ENCODE measurements at regions not wholly inside any gene's neighbourhood (a gene's known extent, or its start where the extent isn't known, plus 50 kb on each side); places are given as distances from the start of the nearest gene placed in this dataset.
"Not testable (repeated sequence)": the region's sequence is repeated elsewhere in the genome, so short reads cannot be mapped to it uniquely, and the experiment has no call there.

DNA sequence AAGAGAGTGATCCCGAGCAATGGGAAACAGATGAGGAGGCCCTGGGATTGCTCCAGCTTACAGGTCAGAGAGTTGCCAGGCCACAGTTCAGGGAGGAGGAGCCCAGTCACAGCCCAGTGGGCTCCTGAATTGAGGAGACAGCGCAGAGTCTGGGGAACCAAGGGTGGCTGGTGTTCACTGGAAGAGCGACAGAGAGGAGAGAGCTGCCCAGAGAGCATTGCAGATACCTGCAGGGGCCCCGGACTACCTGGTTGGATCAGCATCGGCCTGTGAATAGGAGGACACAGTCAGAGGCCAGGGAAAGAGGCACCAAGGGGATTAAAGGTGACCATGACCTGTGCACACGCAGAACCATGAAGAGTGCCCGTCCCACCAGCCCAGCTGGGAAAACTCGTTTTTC lies 648.6 kb downstream of the TBC1D22A start:
- H3K27me3 Mint-ChIP-seq, result peaks cover 8 to 26% of the 10 kb centered on the region in 2 donors
- no peak overlapping the region for H3K27ac Mint-ChIP-seq
- Histone ChIP-seq H3K36me3 (ENCODE audit: insufficient read depth, low read length) (no peaks in the 10 kb centered on the region), H3K27me3 (ENCODE audit: insufficient read depth, low read length, poor library complexity, severe bottlenecking) (no peaks in the 10 kb centered on the region), H3K4me1 (ENCODE audit: insufficient read depth, low read length) (no peaks in the 10 kb centered on the region), H3K27ac (ENCODE audit: low read depth, low read length) (no peak overlapping the region), H3K4me3 (ENCODE audit: low read length) (no peak overlapping the region), H3K9me3 (ENCODE audit: low read length) (no peaks in the 10 kb centered on the region)
- no peak overlapping the region for H3K4me3 Mint-ChIP-seq
- POLR2A ChIA-PET, result no interaction called here
- peaks cover 0 to 4% (median 0%) of the 10 kb centered on the region in 5 donors for H3K9me3 Mint-ChIP-seq
- no peaks in the 10 kb centered on the region for H3K4me1 Mint-ChIP-seq
- peaks cover 0 to 12% (median 0%) of the 10 kb centered on the region in 3 donors for H3K36me3 Mint-ChIP-seq
- DNase-seq, result no peak
- CTCF ChIA-PET, result no interaction called here

DNA sequence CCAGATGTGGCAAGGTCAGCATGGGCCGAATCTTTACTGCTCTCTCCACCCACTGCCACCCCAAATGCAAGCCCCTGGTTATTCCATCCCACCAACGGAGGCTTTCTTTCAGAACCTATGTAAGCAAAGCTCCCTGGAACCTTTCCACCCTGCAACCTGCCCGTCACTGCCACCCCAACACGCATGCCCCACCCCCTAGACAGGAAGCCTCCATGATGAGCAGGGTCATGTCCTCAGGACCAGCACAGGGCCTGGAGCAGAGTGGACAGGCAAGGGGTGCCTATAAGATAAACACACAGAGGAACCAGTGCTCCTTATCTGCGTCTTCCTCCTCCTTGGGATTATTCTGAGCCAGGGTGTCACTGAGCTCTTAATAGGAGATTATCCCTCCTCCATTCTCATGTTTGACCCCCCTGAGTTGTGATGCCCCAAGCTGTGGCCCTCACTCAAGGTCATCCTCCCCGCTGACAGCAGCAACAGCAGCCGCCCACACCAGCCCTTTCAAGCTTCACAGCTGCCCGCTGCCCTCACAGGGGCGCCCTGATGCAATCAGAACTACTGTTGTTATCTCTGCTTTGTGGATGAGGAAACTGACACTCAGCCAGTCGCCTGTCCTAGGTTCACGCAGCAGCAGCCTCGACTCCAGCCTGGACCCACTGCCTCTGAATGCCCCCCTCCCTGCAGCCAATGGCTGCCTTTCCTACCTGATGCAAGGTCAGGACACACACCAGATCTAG lies 647.3 kb downstream of the TBC1D22A start:
- Histone ChIP-seq H3K4me3 (ENCODE audit: low read length) (no peak overlapping the region), H3K27me3 (ENCODE audit: insufficient read depth, low read length, poor library complexity, severe bottlenecking) (no peaks in the 10 kb centered on the region), H3K27ac (ENCODE audit: low read depth, low read length) (no peak overlapping the region), H3K4me1 (ENCODE audit: insufficient read depth, low read length) (no peaks in the 10 kb centered on the region), H3K36me3 (ENCODE audit: insufficient read depth, low read length) (no peaks in the 10 kb centered on the region), H3K9me3 (ENCODE audit: low read length) (no peaks in the 10 kb centered on the region)
- no peaks in the 10 kb centered on the region for H3K4me1 Mint-ChIP-seq
- H3K27ac Mint-ChIP-seq, result peak overlapping the region in 1 of 8 donors; percentile 86
- H3K4me3 Mint-ChIP-seq, result no peak overlapping the region
- H3K9me3 Mint-ChIP-seq, result no peaks in the 10 kb centered on the region
- DNase-seq, result no peak
- POLR2A ChIA-PET, result no interaction called here
- H3K27me3 Mint-ChIP-seq, result peaks cover 8 to 26% of the 10 kb centered on the region in 2 donors
- peaks cover 0 to 10% (median 0%) of the 10 kb centered on the region in 3 donors for H3K36me3 Mint-ChIP-seq
- CTCF ChIA-PET, result no interaction called here

DNA sequence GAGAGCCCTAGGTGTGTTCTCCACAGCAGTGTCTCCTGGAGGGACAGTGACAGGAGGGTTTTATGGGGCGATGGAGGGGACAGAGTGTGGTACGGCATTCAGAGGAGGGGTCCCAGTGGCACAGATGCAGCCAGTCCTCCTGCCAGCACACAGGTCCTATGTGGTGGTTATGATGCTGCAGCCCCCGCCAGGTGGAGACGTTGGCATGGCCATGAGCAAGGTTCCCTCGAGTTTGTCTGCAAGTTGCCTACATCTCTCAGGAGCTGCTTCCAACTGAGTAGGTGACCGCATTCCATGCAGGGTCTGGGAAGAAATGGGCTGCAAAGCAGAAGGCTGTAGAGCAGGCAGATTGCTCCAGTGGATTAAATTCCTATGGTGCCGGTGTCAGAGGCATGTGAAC lies 646.0 kb downstream of the TBC1D22A start:
- peak overlapping the region in 1 of 8 donors; percentile 23 for H3K27ac Mint-ChIP-seq
- ChIA-PET CTCF (no interaction called here), POLR2A (no interaction called here)
- no peaks in the 10 kb centered on the region for H3K4me1 Mint-ChIP-seq
- Histone ChIP-seq H3K4me3 (ENCODE audit: low read length) (no peak overlapping the region), H3K4me1 (ENCODE audit: insufficient read depth, low read length) (no peaks in the 10 kb centered on the region), H3K27me3 (ENCODE audit: insufficient read depth, low read length, poor library complexity, severe bottlenecking) (no peaks in the 10 kb centered on the region), H3K27ac (ENCODE audit: low read depth, low read length) (no peak overlapping the region), H3K36me3 (ENCODE audit: insufficient read depth, low read length) (no peaks in the 10 kb centered on the region), H3K9me3 (ENCODE audit: low read length) (no peaks in the 10 kb centered on the region)
- H3K36me3 Mint-ChIP-seq, result peaks cover 0 to 10% (median 0%) of the 10 kb centered on the region in 3 donors
- H3K9me3 Mint-ChIP-seq, result no peaks in the 10 kb centered on the region
- DNase-seq, result no peak
- H3K27me3 Mint-ChIP-seq, result peaks cover 8 to 23% of the 10 kb centered on the region in 2 donors
- no peak overlapping the region for H3K4me3 Mint-ChIP-seq

DNA sequence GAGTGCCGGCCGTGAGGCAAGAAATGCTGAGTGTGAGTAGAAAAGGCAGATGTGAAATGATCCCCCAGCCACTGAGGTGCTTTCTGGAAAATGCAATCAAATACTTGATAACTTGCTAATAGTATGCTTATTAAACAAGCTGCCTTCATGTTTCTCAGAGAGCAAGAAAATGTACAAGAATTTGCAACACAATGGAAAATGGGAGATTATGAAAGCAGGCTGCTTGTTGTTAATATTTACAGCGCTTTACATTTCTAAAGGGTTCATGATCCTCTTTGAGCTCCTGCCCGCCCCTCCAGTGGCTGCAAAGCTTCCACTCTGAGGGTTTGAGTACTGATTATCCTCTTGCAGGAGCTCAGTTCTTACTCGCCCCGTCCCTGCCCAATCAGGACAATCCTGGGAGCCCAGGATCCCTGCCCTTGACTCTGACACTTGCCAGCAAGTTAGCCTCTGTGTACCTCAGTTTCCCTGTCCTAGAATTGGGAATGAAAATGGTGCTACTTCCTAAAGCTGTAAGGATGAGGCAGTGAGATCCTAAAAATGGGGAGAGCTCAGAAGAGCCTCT lies 645.1 kb downstream of the TBC1D22A start:
- Histone ChIP-seq H3K4me1 (ENCODE audit: insufficient read depth, low read length) (no peaks in the 10 kb centered on the region), H3K9me3 (ENCODE audit: low read length) (no peaks in the 10 kb centered on the region), H3K27ac (ENCODE audit: low read depth, low read length) (no peak overlapping the region), H3K4me3 (ENCODE audit: low read length) (no peak overlapping the region), H3K27me3 (ENCODE audit: insufficient read depth, low read length, poor library complexity, severe bottlenecking) (no peaks in the 10 kb centered on the region), H3K36me3 (ENCODE audit: insufficient read depth, low read length) (no peaks in the 10 kb centered on the region)
- CTCF ChIA-PET, result no interaction called here
- Mint-ChIP-seq H3K4me1 (peaks cover 0 to 4% (median 0%) of the 10 kb centered on the region in 3 donors), H3K4me3 (no peak overlapping the region), H3K27ac (peak overlapping the region in 1 of 8 donors; percentile 11), H3K27me3 (peaks cover 7 to 21% of the 10 kb centered on the region in 2 donors), H3K36me3 (peaks cover 0 to 10% (median 0%) of the 10 kb centered on the region in 3 donors), H3K9me3 (no peaks in the 10 kb centered on the region)
- POLR2A ChIA-PET, result no interaction called here
- no peak for DNase-seq

DNA sequence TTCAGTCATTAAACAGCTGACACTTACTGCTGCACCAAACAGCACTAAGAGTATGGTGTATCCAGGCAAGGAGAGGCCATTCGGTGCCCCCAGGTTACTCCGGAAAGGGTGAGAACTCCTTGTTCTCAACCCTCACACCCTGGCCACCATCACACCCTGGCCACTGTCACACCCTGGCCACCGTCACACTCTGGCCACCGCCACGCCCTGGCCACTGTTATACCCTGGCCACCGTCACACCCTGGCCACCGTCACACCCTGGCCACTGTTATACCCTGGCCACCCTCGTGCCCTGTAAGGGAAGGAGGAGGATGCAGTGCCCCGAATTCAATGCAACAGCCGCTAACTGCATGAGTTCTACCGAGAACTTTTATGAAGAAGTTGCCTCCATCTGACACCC lies 644.4 kb downstream of the TBC1D22A start:
- Histone ChIP-seq H3K4me3 (ENCODE audit: low read length) (no peak overlapping the region), H3K4me1 (ENCODE audit: insufficient read depth, low read length) (no peaks in the 10 kb centered on the region), H3K36me3 (ENCODE audit: insufficient read depth, low read length) (no peaks in the 10 kb centered on the region), H3K27me3 (ENCODE audit: insufficient read depth, low read length, poor library complexity, severe bottlenecking) (no peaks in the 10 kb centered on the region), H3K27ac (ENCODE audit: low read depth, low read length) (no peak overlapping the region), H3K9me3 (ENCODE audit: low read length) (no peaks in the 10 kb centered on the region)
- Mint-ChIP-seq H3K36me3 (peaks cover 0 to 10% (median 0%) of the 10 kb centered on the region in 3 donors), H3K27ac (peak overlapping the region in 1 of 8 donors; percentile 43), H3K9me3 (no peaks in the 10 kb centered on the region), H3K27me3 (peaks cover 7 to 21% of the 10 kb centered on the region in 2 donors), H3K4me3 (no peak overlapping the region), H3K4me1 (peaks cover 0 to 6% (median 0%) of the 10 kb centered on the region in 3 donors)
- ChIA-PET CTCF (no interaction called here), POLR2A (no interaction called here)
- DNase-seq, result no peak

DNA sequence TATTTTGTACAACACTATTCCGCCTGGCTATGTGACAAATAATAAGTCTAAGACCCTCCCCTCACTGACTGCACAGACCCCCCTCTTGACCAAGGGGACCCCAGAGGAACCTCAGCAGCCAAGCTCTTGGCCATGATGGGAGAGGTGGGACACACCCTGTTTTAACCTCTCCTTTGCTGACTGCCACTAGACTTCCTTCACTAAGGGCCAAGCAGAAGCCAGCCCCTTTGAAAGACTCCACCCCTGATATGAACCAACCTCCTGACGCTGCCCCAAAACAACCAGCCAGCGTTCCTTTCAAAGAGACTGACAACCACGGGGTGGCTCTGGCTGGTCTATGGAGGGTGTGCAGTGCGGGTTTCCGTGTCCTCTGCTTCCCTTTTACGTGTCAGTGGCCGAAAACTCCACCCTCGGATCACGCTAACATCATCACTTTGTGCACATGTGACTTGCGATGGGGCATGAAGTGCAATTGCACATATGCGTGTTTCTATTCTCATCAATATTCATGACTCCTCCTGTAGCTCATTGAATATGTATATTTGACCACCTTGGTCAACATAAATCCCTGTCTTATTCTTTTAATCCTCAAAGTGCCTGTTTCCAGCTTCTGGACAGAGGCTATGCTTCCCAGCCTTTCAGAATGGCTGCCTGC lies 643.9 kb downstream of the TBC1D22A start:
- ChIA-PET CTCF (no interaction called here), POLR2A (no interaction called here)
- H3K36me3 ChIP-seq (ENCODE audit: insufficient read depth, low read length), result no peaks in the 10 kb centered on the region
- Mint-ChIP-seq H3K36me3 (peaks cover 0 to 10% (median 0%) of the 10 kb centered on the region in 3 donors), H3K9me3 (no peaks in the 10 kb centered on the region), H3K4me3 (no peak overlapping the region), H3K27ac (no peak overlapping the region), H3K4me1 (peaks cover 0 to 6% (median 0%) of the 10 kb centered on the region in 3 donors), H3K27me3 (peaks cover 5 to 21% of the 10 kb centered on the region in 2 donors)
- DNase-seq, result no peak
- H3K4me1 ChIP-seq (ENCODE audit: insufficient read depth, low read length), result no peaks in the 10 kb centered on the region
- no peaks in the 10 kb centered on the region for H3K9me3 ChIP-seq (ENCODE audit: low read length)
- no peaks in the 10 kb centered on the region for H3K27me3 ChIP-seq (ENCODE audit: insufficient read depth, low read length, poor library complexity, severe bottlenecking)
- no peak overlapping the region for H3K4me3 ChIP-seq (ENCODE audit: low read length)
- no peak overlapping the region for H3K27ac ChIP-seq (ENCODE audit: low read depth, low read length)

DNA sequence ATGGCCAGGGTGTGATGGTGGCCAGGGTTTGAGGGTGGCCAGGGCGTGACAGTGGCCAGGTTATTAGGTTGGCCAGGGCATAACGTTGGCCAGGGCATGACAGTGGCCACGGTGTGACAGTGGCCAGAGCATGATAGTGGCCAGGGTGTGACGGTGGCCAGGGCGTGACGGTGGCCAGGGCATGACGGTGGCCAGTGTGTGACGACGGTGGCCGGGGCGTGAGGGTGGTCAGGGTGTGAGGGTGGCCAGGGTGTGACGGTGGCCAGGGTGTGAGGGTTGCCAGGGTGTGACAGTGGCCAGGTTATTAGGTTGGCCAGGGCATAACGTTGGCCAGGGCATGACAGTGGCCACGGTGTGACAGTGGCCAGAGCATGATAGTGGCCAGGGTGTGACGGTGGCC lies 642.8 kb downstream of the TBC1D22A start:
- POLR2A ChIA-PET; CTCF ChIA-PET; H3K4me3 Mint-ChIP-seq; H3K4me1 ChIP-seq (ENCODE audit: insufficient read depth, low read length); H3K9me3 ChIP-seq (ENCODE audit: low read length); H3K27me3 ChIP-seq (ENCODE audit: insufficient read depth, low read length, poor library complexity, severe bottlenecking); H3K9me3 Mint-ChIP-seq; DNase-seq; H3K36me3 ChIP-seq (ENCODE audit: insufficient read depth, low read length); H3K36me3 Mint-ChIP-seq; H3K4me3 ChIP-seq (ENCODE audit: low read length); H3K27ac ChIP-seq (ENCODE audit: low read depth, low read length); H3K27ac Mint-ChIP-seq; H3K4me1 Mint-ChIP-seq: not testable (repeated sequence)
- H3K27me3 Mint-ChIP-seq, result peaks cover 5 to 13% of the 10 kb centered on the region in 2 donors

DNA sequence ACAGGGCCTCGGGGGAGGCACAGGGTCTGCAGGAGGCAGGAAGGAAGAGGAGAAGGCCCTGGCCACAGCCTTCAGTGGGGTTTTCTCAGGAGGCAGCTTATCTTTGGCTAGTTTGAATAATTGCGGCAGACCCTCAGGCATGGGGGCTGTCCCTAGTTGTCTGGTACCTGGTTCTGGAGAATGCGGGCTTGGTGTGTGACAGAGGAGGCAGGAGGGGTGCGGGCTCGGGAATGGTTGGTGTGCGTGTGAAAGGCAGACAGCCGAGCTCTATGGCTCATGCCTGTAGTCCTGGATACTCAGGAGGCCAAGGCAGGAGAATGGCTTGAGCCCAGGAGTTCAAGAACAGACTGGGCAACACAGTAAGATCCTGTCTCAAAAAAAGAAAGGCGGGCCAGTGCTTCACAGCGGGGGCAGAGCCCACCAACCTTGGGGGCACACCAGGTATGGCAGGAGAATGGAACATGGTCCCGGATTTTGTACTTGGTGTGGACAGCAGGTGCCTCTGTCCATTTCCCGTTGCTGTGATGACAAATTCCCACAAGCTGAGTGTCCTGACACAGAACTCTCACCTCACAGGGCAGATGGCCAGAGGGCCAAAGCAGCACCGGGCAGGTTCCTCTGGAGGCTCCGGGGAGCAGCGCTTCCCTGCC lies 640.6 kb downstream of the TBC1D22A start:
- no peaks in the 10 kb centered on the region for H3K9me3 Mint-ChIP-seq

More for the DNA sequence above, 640.6 kb downstream of the TBC1D22A start:
- Mint-ChIP-seq H3K4me3 (no peak overlapping the region), H3K36me3 (peaks cover 0 to 4% (median 0%) of the 10 kb centered on the region in 3 donors), H3K27ac (peak overlapping the region in 1 of 8 donors; percentile 43), H3K27me3 (peaks cover 0 to under 1% of the 10 kb centered on the region in 2 donors), H3K4me1 (peaks cover 0 to 6% (median 0%) of the 10 kb centered on the region in 3 donors)
- ChIA-PET CTCF (no interaction called here), POLR2A (no interaction called here)
- no peak for DNase-seq
- Histone ChIP-seq H3K9me3 (ENCODE audit: low read length) (no peaks in the 10 kb centered on the region), H3K36me3 (ENCODE audit: insufficient read depth, low read length) (no peaks in the 10 kb centered on the region), H3K4me3 (ENCODE audit: low read length) (no peak overlapping the region), H3K27ac (ENCODE audit: low read depth, low read length) (no peak overlapping the region), H3K27me3 (ENCODE audit: insufficient read depth, low read length, poor library complexity, severe bottlenecking) (no peaks in the 10 kb centered on the region), H3K4me1 (ENCODE audit: insufficient read depth, low read length) (no peaks in the 10 kb centered on the region)

Measured in CD8-positive, alpha-beta memory T cell (primary cell).